IMR-90 (cell line): ENCODE measurements at regions not wholly inside any gene's neighbourhood (a gene's known extent, or its start where the extent isn't known, plus 50 kb on each side); places are given as distances from the start of the nearest gene placed in this dataset.

Source experiments
- ATAC-seq: fragments of 200-7000 bp; cut with Tn5 transposase; 2 replicates; pipeline ENCODE4 v1.9.1; 2020; ENCODE audit warnings: low read depth, mild to moderate bottlenecking, moderate library complexity
- BruUV-seq: library from RNA; stranded (reverse); fragments of 400-500 nt; replicated peaks from 2 replicates; lab custom pipeline; 2021; lab: Mats Ljungman, UMichigan
- CTCF ChIA-PET: fragments of 300-600 bp; formaldehyde crosslinking; extraction: SDS; loops from one replicate; lab custom pipeline; 2021; ENCODE audit warnings: antibody characterized with exemption; lab: Yijun Ruan, JAX
- POLR2A ChIA-PET: fragments of 300-600 bp; sonication (Branson Sonifier 250); formaldehyde crosslinking; loops from one replicate; lab custom pipeline; 2022; ENCODE audit warnings: antibody characterized with exemption; ENCODE audit not compliant: unreplicated experiment; lab: Charles Lee
- DNase-seq: peaks from one replicate; pipeline ENCODE4 v3.0.0; 2013
- H2AFZ ChIP-seq: replicated peaks from 2 replicates; pipeline ENCODE3; 2013; ENCODE audit warnings: low read length, mild to moderate bottlenecking; ENCODE audit not compliant: poor library complexity
- H2AK5ac ChIP-seq: 2 replicates; pipeline ENCODE4 v1.6.1; 2013; ENCODE audit warnings: low read depth, low read length, inconsistent platforms
- H2AK9ac ChIP-seq: replicated peaks from 2 replicates; pipeline ENCODE3; 2013; ENCODE audit warnings: mild to moderate bottlenecking, low read depth, low read length, moderate library complexity; ENCODE audit not compliant: poor library complexity
- H2BK120ac ChIP-seq: 2 replicates; pipeline ENCODE4 v1.6.1; 2013; ENCODE audit warnings: low read depth, low read length, inconsistent platforms
- H2BK15ac ChIP-seq: 3 replicates; pipeline ENCODE4 v1.6.1; 2013; ENCODE audit warnings: low read depth, low read length, inconsistent platforms
- H2BK20ac ChIP-seq: 2 replicates; pipeline ENCODE4 v1.6.1; 2013; ENCODE audit warnings: low read depth, mild to moderate bottlenecking, inconsistent platforms, low read length, moderate library complexity
- H2BK5ac ChIP-seq: 2 replicates; pipeline ENCODE4 v1.6.1; 2013; ENCODE audit warnings: mild to moderate bottlenecking, low read depth, low read length, inconsistent platforms; ENCODE audit not compliant: poor library complexity, severe bottlenecking
- H3K14ac ChIP-seq: replicated peaks from 2 replicates; pipeline ENCODE4 v1.6.1; 2013; ENCODE audit warnings: low read depth, low read length, inconsistent platforms
- H3K18ac ChIP-seq: 2 replicates; pipeline ENCODE4 v1.6.1; 2013; ENCODE audit warnings: low read depth, low read length, control low read depth
- H3K23ac ChIP-seq: 2 replicates; pipeline ENCODE4 v1.6.1; 2013; ENCODE audit warnings: low read depth, low read length, inconsistent platforms
- H3K27ac ChIP-seq: 2 replicates; pipeline ENCODE4 v1.5.1; 2013; ENCODE audit warnings: mild to moderate bottlenecking, control low read depth, low read length; ENCODE audit not compliant: insufficient read depth
- H3K27me3 ChIP-seq: 2 replicates; pipeline ENCODE4 v1.6.1; 2013; ENCODE audit warnings: low read length; ENCODE audit not compliant: control insufficient read depth, insufficient read depth
- H3K36me3 ChIP-seq: 2 replicates; pipeline ENCODE4 v1.6.1; 2013; ENCODE audit warnings: low read length, mixed read lengths; ENCODE audit not compliant: control insufficient read depth, insufficient read depth
- H3K4ac ChIP-seq: 2 replicates; pipeline ENCODE4 v1.6.1; 2013; ENCODE audit warnings: low read depth, low read length, inconsistent platforms
- H3K4me1 ChIP-seq: 2 replicates; pipeline ENCODE4 v1.6.1; 2013; ENCODE audit warnings: low read length, mixed read lengths; ENCODE audit not compliant: control insufficient read depth, insufficient read depth
- H3K4me2 ChIP-seq: 2 replicates; pipeline ENCODE4 v1.6.1; 2013; ENCODE audit warnings: low read depth, mild to moderate bottlenecking, control low read depth, low read length, moderate library complexity
- H3K4me3 ChIP-seq: 2 replicates; pipeline ENCODE4 v1.5.1; 2013; ENCODE audit warnings: low read depth, mild to moderate bottlenecking, control low read depth, low read length, moderate library complexity; ENCODE audit not compliant: insufficient read depth
- H3K56ac ChIP-seq: 2 replicates; pipeline ENCODE4 v1.6.1; 2013; ENCODE audit warnings: low read length, inconsistent platforms; ENCODE audit not compliant: insufficient read depth; ENCODE audit errors: extremely low read depth
- H3K79me1 ChIP-seq, 2 experiments: 2 replicates each; pipeline ENCODE4 v1.6.1; 2013; ENCODE audit warnings: low read length in 2 of 2, inconsistent platforms in 1 of 2, low read depth in 1 of 2
- H3K9ac ChIP-seq: 2 replicates; pipeline ENCODE4 v1.6.1; 2013; ENCODE audit warnings: low read depth, low read length, control low read depth
- H3K9me1 ChIP-seq: 2 replicates; pipeline ENCODE4 v1.6.1; 2013; ENCODE audit warnings: low read length, inconsistent platforms; ENCODE audit not compliant: insufficient read depth
- H3K9me3 ChIP-seq: 2 replicates; pipeline ENCODE4 v1.6.1; 2013; ENCODE audit warnings: low read length; ENCODE audit not compliant: control insufficient read depth, insufficient read depth
- H4K20me1 ChIP-seq: 2 replicates; pipeline ENCODE4 v1.6.1; 2013; ENCODE audit warnings: low read length, inconsistent platforms; ENCODE audit not compliant: insufficient read depth
- H4K5ac ChIP-seq: 2 replicates; pipeline ENCODE4 v1.6.1; 2013; ENCODE audit warnings: mild to moderate bottlenecking, low read depth, low read length, control low read depth
- H4K8ac ChIP-seq, 2 experiments: 2 replicates each; pipeline ENCODE4 v1.6.1; 2013; ENCODE audit warnings: low read depth in 2 of 2, low read length in 2 of 2, control low read depth in 1 of 2, inconsistent platforms in 1 of 2
- H4K91ac ChIP-seq: 2 replicates; pipeline ENCODE4 v1.6.1; 2013; ENCODE audit warnings: low read depth, low read length, inconsistent platforms; ENCODE audit not compliant: insufficient read depth
- BHLHE40 ChIP-seq: fragments of 150-350 bp; IDR thresholded peaks from 2 replicates; pipeline ENCODE4 v1.6.1; 2016; ENCODE audit warnings: mild to moderate bottlenecking, low read depth, low read length
- FOS ChIP-seq: fragments of 150-350 bp; IDR thresholded peaks from 2 replicates; pipeline ENCODE4 v1.6.1; 2016; ENCODE audit warnings: low read depth, low read length
- NFE2L2 ChIP-seq: fragments of 150-350 bp; IDR thresholded peaks from 2 replicates; pipeline ENCODE4 v1.6.1; 2016; ENCODE audit warnings: low read depth, mild to moderate bottlenecking, low read length
- POLR2A ChIP-seq: IDR thresholded peaks from 2 replicates; pipeline ENCODE4 v1.6.1; 2012; ENCODE audit warnings: mild to moderate bottlenecking, low read depth, low read length
- RCOR1 ChIP-seq: IDR thresholded peaks from 2 replicates; pipeline ENCODE4 v1.6.1; 2012; ENCODE audit warnings: mild to moderate bottlenecking, low read length, improper control_type of control experiment; ENCODE audit not compliant: insufficient replicate concordance
- SMC3 ChIP-seq: fragments of 150-350 bp; IDR thresholded peaks from 2 replicates; pipeline ENCODE4 v1.6.1; 2016; ENCODE audit warnings: low read depth, mild to moderate bottlenecking, antibody characterized with exemption, low read length, moderate library complexity
- WGBS, 2 experiments: methylation state at CpG; one replicate each; pipeline versions ENCODE4 v1.1.5 to v1.1.7; 2013; ENCODE audit warnings: missing lambda C conversion rate in 2 of 2; ENCODE audit not compliant: insufficient read length in 1 of 2; ENCODE audit errors: extremely low coverage in 2 of 2; 5-methylcytosine and 5-hydroxymethylcytosine counted together
- dilution Hi-C: fragments of 300-500 bp; cut with HindIII; formaldehyde crosslinking; loops from one replicate; pipeline ENCODE4 v1.14.3; 2018; ENCODE audit warnings: low sequenced_read_pairs; ENCODE audit not compliant: unreplicated experiment
- in situ Hi-C: fragments of 300-500 bp; cut with MboI; formaldehyde crosslinking; loops from 3 replicates; pipeline ENCODE4 v1.14.3; 2019; ENCODE audit warnings: low sequenced_read_pairs, inconsistent platforms, mixed read lengths
- intact Hi-C: fragments of 100-400 bp; cut with micrococcal nuclease; formaldehyde crosslinking; loops from 2 replicates; pipeline ENCODE4 v1.10.0; 2022
- TF ChIP-seq, protein P1 (sequence below): fragments of 150-350 bp; IDR thresholded peaks from 2 replicates; pipeline ENCODE4 v1.6.1; 2016; ENCODE audit warnings: low read depth, mild to moderate bottlenecking, low read length, moderate library complexity, borderline replicate concordance

DNA sequence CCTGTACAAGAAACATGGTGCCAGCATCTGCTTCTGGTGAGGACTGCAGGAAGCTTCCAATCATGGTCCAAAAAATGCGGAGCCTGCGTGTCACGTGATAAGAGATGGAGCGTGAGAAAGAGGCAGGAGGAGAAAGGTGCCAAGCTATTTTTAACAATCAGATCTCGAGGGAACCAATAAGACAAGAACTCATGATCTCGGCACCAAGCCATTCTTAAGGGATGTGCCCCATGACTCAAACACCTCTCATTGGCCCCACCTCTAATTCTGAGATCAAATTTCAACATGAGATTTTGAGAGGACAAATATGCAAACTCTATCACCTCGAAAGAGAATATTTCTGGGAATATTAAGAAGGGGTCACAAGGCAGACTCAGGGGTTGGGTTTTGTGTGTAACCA is 107.2 kb downstream of the PYDC2 start:
- H3K18ac ChIP-seq, result no peak overlapping the region
- H3K56ac ChIP-seq, result no peak overlapping the region
- dilution Hi-C loops, result no loop called here
- no peaks in the 10 kb centered on the region for H3K36me3 ChIP-seq
- ChIA-PET POLR2A (no interaction called here), CTCF (no interaction called here)
- no peak overlapping the region for H3K23ac ChIP-seq
- H3K4me2 ChIP-seq, result no peak overlapping the region
- no peak overlapping the region for H2BK120ac ChIP-seq
- H4K5ac ChIP-seq, result no peak overlapping the region
- no peak overlapping the region for H3K4ac ChIP-seq
- H2BK20ac ChIP-seq, result no peak overlapping the region
- ATAC-seq, result no peak
- in situ Hi-C loops, result no loop called here
- no peaks in the 10 kb centered on the region for H3K4me1 ChIP-seq
- TF ChIP-seq NFE2L2 (no peak), BHLHE40 (no peak), RCOR1 (no peak), POLR2A (no peak), SMC3 (no peak), FOS (no peak)
- TF ChIP-seq, protein P1, sequence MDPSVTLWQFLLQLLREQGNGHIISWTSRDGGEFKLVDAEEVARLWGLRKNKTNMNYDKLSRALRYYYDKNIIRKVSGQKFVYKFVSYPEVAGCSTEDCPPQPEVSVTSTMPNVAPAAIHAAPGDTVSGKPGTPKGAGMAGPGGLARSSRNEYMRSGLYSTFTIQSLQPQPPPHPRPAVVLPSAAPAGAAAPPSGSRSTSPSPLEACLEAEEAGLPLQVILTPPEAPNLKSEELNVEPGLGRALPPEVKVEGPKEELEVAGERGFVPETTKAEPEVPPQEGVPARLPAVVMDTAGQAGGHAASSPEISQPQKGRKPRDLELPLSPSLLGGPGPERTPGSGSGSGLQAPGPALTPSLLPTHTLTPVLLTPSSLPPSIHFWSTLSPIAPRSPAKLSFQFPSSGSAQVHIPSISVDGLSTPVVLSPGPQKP, result no peak
- intact Hi-C loops, result no loop called here
- no peak overlapping the region for H2AFZ ChIP-seq
- no peak for DNase-seq
- no peak overlapping the region for H2BK15ac ChIP-seq
- BruUV-seq, result no TSS peak
- no peak overlapping the region for H3K4me3 ChIP-seq
- peaks cover 4% of the 10 kb centered on the region; the same call in 1 of the 2 replicates for H3K9me3 ChIP-seq
- H3K9me1 ChIP-seq, result no peaks in the 10 kb centered on the region
- H3K27ac ChIP-seq, result no peak overlapping the region
- no peak overlapping the region for H2AK9ac ChIP-seq
- no peaks in the 10 kb centered on the region for H3K27me3 ChIP-seq
- no peak overlapping the region for H2BK5ac ChIP-seq
- H3K9ac ChIP-seq, result no peak overlapping the region
- no peak overlapping the region for H4K8ac ChIP-seq
- H4K20me1 ChIP-seq, result no peaks in the 10 kb centered on the region
- H3K14ac ChIP-seq, result no peak overlapping the region
- WGBS, 2 experiments, result no CpG with 5 or more reads among the region's 7 CpGs
- no peak overlapping the region for H4K91ac ChIP-seq
- no peaks in the 10 kb centered on the region for H3K79me1 ChIP-seq
- H2AK5ac ChIP-seq, result no peak overlapping the region
